Ishikawa (cell line): ENCODE measurements at regions not wholly inside any gene's neighbourhood (a gene's known extent, or its start where the extent isn't known, plus 50 kb on each side); places are given as distances from the start of the nearest gene placed in this dataset.

Experiments used
- EP300 ChIP-seq: IDR thresholded peaks from 2 replicates; pipeline ENCODE4 v1.6.1; 2012; ENCODE audit warnings: borderline replicate concordance
- NFIC ChIP-seq: IDR thresholded peaks from 2 replicates; pipeline ENCODE4 v1.6.1; 2012
- RAD21 ChIP-seq: IDR thresholded peaks from 2 replicates; pipeline ENCODE4 v1.6.1; 2012; ENCODE audit warnings: low read depth
- YY1 ChIP-seq: IDR thresholded peaks from 2 replicates; pipeline ENCODE4 v1.6.1; 2012; ENCODE audit warnings: low read depth
- TF ChIP-seq, protein P1 (sequence below): IDR thresholded peaks from 2 replicates; pipeline ENCODE4 v1.6.1; 2012; ENCODE audit warnings: low read depth, mild to moderate bottlenecking
- TF ChIP-seq, protein P2 (sequence below): IDR thresholded peaks from 2 replicates; pipeline ENCODE4 v1.6.1; 2012

DNA sequence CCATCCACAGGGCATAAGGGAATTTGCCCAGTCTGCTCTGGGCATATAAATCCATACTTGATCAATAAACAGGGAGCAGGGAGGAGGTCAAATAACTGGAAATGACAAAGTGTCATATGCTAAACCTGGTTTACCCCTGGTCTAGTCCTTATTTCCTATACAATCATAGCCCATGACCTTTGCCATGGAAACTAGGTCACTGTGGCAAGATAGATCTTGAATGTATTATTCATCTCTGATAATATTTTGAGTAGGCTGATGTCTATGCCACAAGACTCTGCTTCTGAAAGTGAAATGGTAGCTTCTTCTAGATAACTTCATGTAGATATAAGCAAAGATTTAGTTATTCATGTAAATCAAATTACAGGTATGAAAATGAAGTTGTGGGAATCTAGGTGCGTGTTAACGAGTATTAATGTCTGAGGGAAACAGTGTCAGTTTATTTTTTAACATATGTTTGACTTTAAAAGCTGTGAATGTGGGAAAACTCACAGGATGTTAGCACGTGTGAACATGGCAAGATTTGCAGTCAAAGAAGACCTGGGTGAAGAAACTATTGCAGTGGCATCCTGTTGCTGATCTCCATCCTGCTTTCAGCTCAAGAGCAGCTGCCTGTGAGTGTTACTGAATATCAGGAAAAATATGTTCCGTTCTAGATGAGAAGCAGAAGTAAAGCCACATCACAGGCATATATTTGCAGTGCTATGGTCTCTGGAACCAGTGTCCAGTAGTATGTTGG is 81.8 kb upstream of the NDP start:
- TF ChIP-seq RAD21 (no peak), YY1 (no peak), EP300 (no peak), NFIC (no peak)
- TF ChIP-seq, protein P1, sequence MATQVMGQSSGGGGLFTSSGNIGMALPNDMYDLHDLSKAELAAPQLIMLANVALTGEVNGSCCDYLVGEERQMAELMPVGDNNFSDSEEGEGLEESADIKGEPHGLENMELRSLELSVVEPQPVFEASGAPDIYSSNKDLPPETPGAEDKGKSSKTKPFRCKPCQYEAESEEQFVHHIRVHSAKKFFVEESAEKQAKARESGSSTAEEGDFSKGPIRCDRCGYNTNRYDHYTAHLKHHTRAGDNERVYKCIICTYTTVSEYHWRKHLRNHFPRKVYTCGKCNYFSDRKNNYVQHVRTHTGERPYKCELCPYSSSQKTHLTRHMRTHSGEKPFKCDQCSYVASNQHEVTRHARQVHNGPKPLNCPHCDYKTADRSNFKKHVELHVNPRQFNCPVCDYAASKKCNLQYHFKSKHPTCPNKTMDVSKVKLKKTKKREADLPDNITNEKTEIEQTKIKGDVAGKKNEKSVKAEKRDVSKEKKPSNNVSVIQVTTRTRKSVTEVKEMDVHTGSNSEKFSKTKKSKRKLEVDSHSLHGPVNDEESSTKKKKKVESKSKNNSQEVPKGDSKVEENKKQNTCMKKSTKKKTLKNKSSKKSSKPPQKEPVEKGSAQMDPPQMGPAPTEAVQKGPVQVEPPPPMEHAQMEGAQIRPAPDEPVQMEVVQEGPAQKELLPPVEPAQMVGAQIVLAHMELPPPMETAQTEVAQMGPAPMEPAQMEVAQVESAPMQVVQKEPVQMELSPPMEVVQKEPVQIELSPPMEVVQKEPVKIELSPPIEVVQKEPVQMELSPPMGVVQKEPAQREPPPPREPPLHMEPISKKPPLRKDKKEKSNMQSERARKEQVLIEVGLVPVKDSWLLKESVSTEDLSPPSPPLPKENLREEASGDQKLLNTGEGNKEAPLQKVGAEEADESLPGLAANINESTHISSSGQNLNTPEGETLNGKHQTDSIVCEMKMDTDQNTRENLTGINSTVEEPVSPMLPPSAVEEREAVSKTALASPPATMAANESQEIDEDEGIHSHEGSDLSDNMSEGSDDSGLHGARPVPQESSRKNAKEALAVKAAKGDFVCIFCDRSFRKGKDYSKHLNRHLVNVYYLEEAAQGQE: no peak
- TF ChIP-seq, protein P2, sequence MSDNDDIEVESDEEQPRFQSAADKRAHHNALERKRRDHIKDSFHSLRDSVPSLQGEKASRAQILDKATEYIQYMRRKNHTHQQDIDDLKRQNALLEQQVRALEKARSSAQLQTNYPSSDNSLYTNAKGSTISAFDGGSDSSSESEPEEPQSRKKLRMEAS: no peak
